ENCODE measurements at regions not wholly inside any gene's neighbourhood (a gene's known extent, or its start where the extent isn't known, plus 50 kb on each side); places are given as distances from the start of the nearest gene placed in this dataset.

GRCh38 chr2:181231886-181232621, 225.1 kb upstream of the ITGA4 start:
- in situ Hi-C loops (cut with MboI; ENCODE audit: low pct_unique_long_range_greater_than_20kb, low sequenced_read_pairs), result no loop called here
- no peak for DNase-seq

GRCh38 chr2:181234487-181234891, 222.7 kb upstream of the ITGA4 start:
- no peak for DNase-seq
- in situ Hi-C loops (cut with MboI; ENCODE audit: low pct_unique_long_range_greater_than_20kb, low sequenced_read_pairs), result no loop called here

- no peak for DNase-seq
- in situ Hi-C loops (cut with MboI; ENCODE audit: low pct_unique_long_range_greater_than_20kb, low sequenced_read_pairs), result no loop called here
These were observed 222.2 kb upstream of the ITGA4 start for GRCh38 chr2:181235011-181235410.

GRCh38 chr2:181235683-181236459, 221.3 kb upstream of the ITGA4 start:
- DNase-seq, result no peak
- in situ Hi-C loops (cut with MboI; ENCODE audit: low pct_unique_long_range_greater_than_20kb, low sequenced_read_pairs), result no loop called here

GRCh38 chr2:181239201-181239799, 217.9 kb upstream of the ITGA4 start:
- in situ Hi-C loops (cut with MboI; ENCODE audit: low pct_unique_long_range_greater_than_20kb, low sequenced_read_pairs), result no loop called here
- peak; percentile 25 for DNase-seq

- no peak for DNase-seq
- in situ Hi-C loops (cut with MboI; ENCODE audit: low pct_unique_long_range_greater_than_20kb, low sequenced_read_pairs), result no loop called here
These were observed 216.3 kb upstream of the ITGA4 start for GRCh38 chr2:181240844-181241243.

- in situ Hi-C loops (cut with MboI; ENCODE audit: low pct_unique_long_range_greater_than_20kb, low sequenced_read_pairs), result no loop called here
- DNase-seq, result no peak
These were observed 215.8 kb upstream of the ITGA4 start for GRCh38 chr2:181241366-181241765.

- in situ Hi-C loops (cut with MboI; ENCODE audit: low pct_unique_long_range_greater_than_20kb, low sequenced_read_pairs), result no loop called here
- DNase-seq, result no peak
These were observed 215.4 kb upstream of the ITGA4 start for GRCh38 chr2:181241797-181242196.

- DNase-seq, result no peak
- in situ Hi-C loops (cut with MboI; ENCODE audit: low pct_unique_long_range_greater_than_20kb, low sequenced_read_pairs), result no loop called here
These were observed 214.9 kb upstream of the ITGA4 start for GRCh38 chr2:181242262-181242661.

- no peak for DNase-seq
- in situ Hi-C loops (cut with MboI; ENCODE audit: low pct_unique_long_range_greater_than_20kb, low sequenced_read_pairs), result no loop called here
These were observed 213.9 kb upstream of the ITGA4 start for GRCh38 chr2:181243319-181243718.

- in situ Hi-C loops (cut with MboI; ENCODE audit: low pct_unique_long_range_greater_than_20kb, low sequenced_read_pairs), result no loop called here
- no peak for DNase-seq
These were observed 206.5 kb upstream of the ITGA4 start for GRCh38 chr2:181250691-181251090.

GRCh38 chr2:181252262-181253148, 204.7 kb upstream of the ITGA4 start:
- in situ Hi-C loops (cut with MboI; ENCODE audit: low pct_unique_long_range_greater_than_20kb, low sequenced_read_pairs), result no loop called here
- DNase-seq, result no peak

- DNase-seq, result no peak
- in situ Hi-C loops (cut with MboI; ENCODE audit: low pct_unique_long_range_greater_than_20kb, low sequenced_read_pairs), result no loop called here
These were observed 203.7 kb upstream of the ITGA4 start for GRCh38 chr2:181253438-181253837.

GRCh38 chr2:181255651-181256050, 201.5 kb upstream of the ITGA4 start:
- in situ Hi-C loops (cut with MboI; ENCODE audit: low pct_unique_long_range_greater_than_20kb, low sequenced_read_pairs), result no loop called here

GRCh38 chr2:181258720-181259119, 198.5 kb upstream of the ITGA4 start:
- no peak for DNase-seq
- in situ Hi-C loops (cut with MboI; ENCODE audit: low pct_unique_long_range_greater_than_20kb, low sequenced_read_pairs), result no loop called here

More at GRCh38 chr2:181255651-181256050, 201.5 kb upstream of the ITGA4 start:
- no peak for DNase-seq

- DNase-seq, result no peak
- in situ Hi-C loops (cut with MboI; ENCODE audit: low pct_unique_long_range_greater_than_20kb, low sequenced_read_pairs), result no loop called here
These were observed 194.4 kb upstream of the ITGA4 start for GRCh38 chr2:181262782-181263181.

GRCh38 chr2:181264001-181264400, 193.2 kb upstream of the ITGA4 start:
- DNase-seq, result no peak
- in situ Hi-C loops (cut with MboI; ENCODE audit: low pct_unique_long_range_greater_than_20kb, low sequenced_read_pairs), result no loop called here

- DNase-seq, result no peak
- in situ Hi-C loops (cut with MboI; ENCODE audit: low pct_unique_long_range_greater_than_20kb, low sequenced_read_pairs), result no loop called here
These were observed 192.7 kb upstream of the ITGA4 start for GRCh38 chr2:181264441-181264840.

GRCh38 chr2:181266614-181267013, 190.6 kb upstream of the ITGA4 start:
- in situ Hi-C loops (cut with MboI; ENCODE audit: low pct_unique_long_range_greater_than_20kb, low sequenced_read_pairs), result no loop called here
- no peak for DNase-seq
